ENCODE measurements at regions not wholly inside any gene's neighbourhood (a gene's known extent, or its start where the extent isn't known, plus 50 kb on each side); places are given as distances from the start of the nearest gene placed in this dataset.
A peak's percentile ranks its signal among the peaks of the same experiment; 100 is the strongest.
"Not testable (repeated sequence)": the region's sequence is repeated elsewhere in the genome, so short reads cannot be mapped to it uniquely, and the experiment has no call there.

GRCh38 chr2:236916651-236917050, 169.0 kb upstream of the COPS8 start:
- Histone ChIP-seq H3K4me1 (ENCODE audit: control insufficient read depth in 1 of 2, insufficient read depth in 2 of 2, low read length in 2 of 2) (no peaks in the 10 kb centered on the region), H3K27ac (ENCODE audit: low read length) (no peak overlapping the region), H3K36me3 (ENCODE audit: control insufficient read depth in 1 of 2, insufficient read depth in 2 of 2, low read length in 2 of 2) (no peaks in the 10 kb centered on the region), H3K4me3 (ENCODE audit: low read depth in 1 of 2, low read length in 2 of 2) (no peak overlapping the region), H3K9me3 (ENCODE audit: control insufficient read depth in 1 of 2, low read length in 2 of 2) (no peaks in the 10 kb centered on the region), H3K27me3 (ENCODE audit: low read depth, low read length) (no peaks in the 10 kb centered on the region)

- Histone ChIP-seq H3K4me1 (ENCODE audit: control insufficient read depth in 1 of 2, insufficient read depth in 2 of 2, low read length in 2 of 2) (no peaks in the 10 kb centered on the region), H3K4me3 (ENCODE audit: low read depth in 1 of 2, low read length in 2 of 2) (no peak overlapping the region), H3K36me3 (ENCODE audit: control insufficient read depth in 1 of 2, insufficient read depth in 2 of 2, low read length in 2 of 2) (no peaks in the 10 kb centered on the region), H3K9me3 (ENCODE audit: control insufficient read depth in 1 of 2, low read length in 2 of 2) (no peaks in the 10 kb centered on the region), H3K27me3 (ENCODE audit: low read depth, low read length) (no peaks in the 10 kb centered on the region), H3K27ac (ENCODE audit: low read length) (no peak overlapping the region)
Observed at GRCh38 chr2:236917164-236917563, 168.5 kb upstream of the COPS8 start.

GRCh38 chr2:236918545-236918944, 167.1 kb upstream of the COPS8 start:
- Histone ChIP-seq H3K4me3 (ENCODE audit: low read depth in 1 of 2, low read length in 2 of 2) (no peak overlapping the region), H3K27ac (ENCODE audit: low read length) (no peak overlapping the region), H3K36me3 (ENCODE audit: control insufficient read depth in 1 of 2, insufficient read depth in 2 of 2, low read length in 2 of 2) (no peaks in the 10 kb centered on the region), H3K4me1 (ENCODE audit: control insufficient read depth in 1 of 2, insufficient read depth in 2 of 2, low read length in 2 of 2) (no peaks in the 10 kb centered on the region), H3K27me3 (ENCODE audit: low read depth, low read length) (no peaks in the 10 kb centered on the region), H3K9me3 (ENCODE audit: control insufficient read depth in 1 of 2, low read length in 2 of 2) (no peaks in the 10 kb centered on the region)

- H3K27ac ChIP-seq (ENCODE audit: low read length): no peak overlapping the region
- no peaks in the 10 kb centered on the region for H3K4me1 ChIP-seq (ENCODE audit: control insufficient read depth in 1 of 2, insufficient read depth in 2 of 2, low read length in 2 of 2)
- no peaks in the 10 kb centered on the region for H3K9me3 ChIP-seq (ENCODE audit: control insufficient read depth in 1 of 2, low read length in 2 of 2)
- H3K4me3 ChIP-seq (ENCODE audit: low read depth in 1 of 2, low read length in 2 of 2): no peak overlapping the region
- H3K36me3 ChIP-seq (ENCODE audit: control insufficient read depth in 1 of 2, insufficient read depth in 2 of 2, low read length in 2 of 2): no peaks in the 10 kb centered on the region
- no peaks in the 10 kb centered on the region for H3K27me3 ChIP-seq (ENCODE audit: low read depth, low read length)
Observed at GRCh38 chr2:236919209-236919608, 166.5 kb upstream of the COPS8 start.

GRCh38 chr2:236919801-236920379, 165.8 kb upstream of the COPS8 start:
- H3K9me3 ChIP-seq (ENCODE audit: control insufficient read depth in 1 of 2, low read length in 2 of 2); H3K4me1 ChIP-seq (ENCODE audit: control insufficient read depth in 1 of 2, insufficient read depth in 2 of 2, low read length in 2 of 2); H3K36me3 ChIP-seq (ENCODE audit: control insufficient read depth in 1 of 2, insufficient read depth in 2 of 2, low read length in 2 of 2); H3K27me3 ChIP-seq (ENCODE audit: low read depth, low read length); H3K27ac ChIP-seq (ENCODE audit: low read length); H3K4me3 ChIP-seq (ENCODE audit: low read depth in 1 of 2, low read length in 2 of 2): not testable (repeated sequence)

GRCh38 chr2:236922061-236922460, 163.6 kb upstream of the COPS8 start:
- Histone ChIP-seq H3K4me3 (ENCODE audit: low read depth in 1 of 2, low read length in 2 of 2) (no peak overlapping the region), H3K27me3 (ENCODE audit: low read depth, low read length) (no peaks in the 10 kb centered on the region), H3K9me3 (ENCODE audit: control insufficient read depth in 1 of 2, low read length in 2 of 2) (no peaks in the 10 kb centered on the region), H3K4me1 (ENCODE audit: control insufficient read depth in 1 of 2, insufficient read depth in 2 of 2, low read length in 2 of 2) (no peaks in the 10 kb centered on the region), H3K27ac (ENCODE audit: low read length) (no peak overlapping the region), H3K36me3 (ENCODE audit: control insufficient read depth in 1 of 2, insufficient read depth in 2 of 2, low read length in 2 of 2) (no peaks in the 10 kb centered on the region)

GRCh38 chr2:236928380-236929037, 157.2 kb upstream of the COPS8 start:
- Histone ChIP-seq H3K27me3 (ENCODE audit: low read depth, low read length) (no peaks in the 10 kb centered on the region), H3K4me3 (ENCODE audit: low read depth in 1 of 2, low read length in 2 of 2) (peak overlapping the region; percentile 45 to 62), H3K36me3 (ENCODE audit: control insufficient read depth in 1 of 2, insufficient read depth in 2 of 2, low read length in 2 of 2) (no peaks in the 10 kb centered on the region), H3K4me1 (ENCODE audit: control insufficient read depth in 1 of 2, insufficient read depth in 2 of 2, low read length in 2 of 2) (no peaks in the 10 kb centered on the region), H3K9me3 (ENCODE audit: control insufficient read depth in 1 of 2, low read length in 2 of 2) (no peaks in the 10 kb centered on the region), H3K27ac (ENCODE audit: low read length) (peak overlapping the region; percentile 42)

- no peaks in the 10 kb centered on the region for H3K4me1 ChIP-seq (ENCODE audit: control insufficient read depth in 1 of 2, insufficient read depth in 2 of 2, low read length in 2 of 2)
- no peak overlapping the region for H3K4me3 ChIP-seq (ENCODE audit: low read depth in 1 of 2, low read length in 2 of 2)
- H3K36me3 ChIP-seq (ENCODE audit: control insufficient read depth in 1 of 2, insufficient read depth in 2 of 2, low read length in 2 of 2): no peaks in the 10 kb centered on the region
- H3K9me3 ChIP-seq (ENCODE audit: control insufficient read depth in 1 of 2, low read length in 2 of 2): no peaks in the 10 kb centered on the region
- H3K27ac ChIP-seq (ENCODE audit: low read length): no peak overlapping the region
- no peaks in the 10 kb centered on the region for H3K27me3 ChIP-seq (ENCODE audit: low read depth, low read length)
Observed at GRCh38 chr2:236932831-236933361, 152.8 kb upstream of the COPS8 start.

GRCh38 chr2:236934166-236934565, 151.5 kb upstream of the COPS8 start:
- H3K4me3 ChIP-seq (ENCODE audit: low read depth in 1 of 2, low read length in 2 of 2): no peak overlapping the region
- no peak overlapping the region for H3K27ac ChIP-seq (ENCODE audit: low read length)
- no peaks in the 10 kb centered on the region for H3K36me3 ChIP-seq (ENCODE audit: control insufficient read depth in 1 of 2, insufficient read depth in 2 of 2, low read length in 2 of 2)
- H3K4me1 ChIP-seq (ENCODE audit: control insufficient read depth in 1 of 2, insufficient read depth in 2 of 2, low read length in 2 of 2): no peaks in the 10 kb centered on the region
- no peaks in the 10 kb centered on the region for H3K9me3 ChIP-seq (ENCODE audit: control insufficient read depth in 1 of 2, low read length in 2 of 2)
- H3K27me3 ChIP-seq (ENCODE audit: low read depth, low read length): no peaks in the 10 kb centered on the region

- Histone ChIP-seq H3K4me3 (ENCODE audit: low read depth in 1 of 2, low read length in 2 of 2) (no peak overlapping the region), H3K36me3 (ENCODE audit: control insufficient read depth in 1 of 2, insufficient read depth in 2 of 2, low read length in 2 of 2) (no peaks in the 10 kb centered on the region), H3K4me1 (ENCODE audit: control insufficient read depth in 1 of 2, insufficient read depth in 2 of 2, low read length in 2 of 2) (no peaks in the 10 kb centered on the region), H3K9me3 (ENCODE audit: control insufficient read depth in 1 of 2, low read length in 2 of 2) (no peaks in the 10 kb centered on the region), H3K27me3 (ENCODE audit: low read depth, low read length) (no peaks in the 10 kb centered on the region), H3K27ac (ENCODE audit: low read length) (no peak overlapping the region)
Observed at GRCh38 chr2:236934656-236935055, 151.0 kb upstream of the COPS8 start.

- H3K27ac ChIP-seq (ENCODE audit: low read length): no peak overlapping the region
- no peaks in the 10 kb centered on the region for H3K4me1 ChIP-seq (ENCODE audit: control insufficient read depth in 1 of 2, insufficient read depth in 2 of 2, low read length in 2 of 2)
- H3K9me3 ChIP-seq (ENCODE audit: control insufficient read depth in 1 of 2, low read length in 2 of 2): no peaks in the 10 kb centered on the region
- H3K4me3 ChIP-seq (ENCODE audit: low read depth in 1 of 2, low read length in 2 of 2): no peak overlapping the region
- H3K36me3 ChIP-seq (ENCODE audit: control insufficient read depth in 1 of 2, insufficient read depth in 2 of 2, low read length in 2 of 2): no peaks in the 10 kb centered on the region
- H3K27me3 ChIP-seq (ENCODE audit: low read depth, low read length): no peaks in the 10 kb centered on the region
Observed at GRCh38 chr2:236935083-236935482, 150.6 kb upstream of the COPS8 start.
